ENCODE measurements at regions not wholly inside any gene's neighbourhood (a gene's known extent, or its start where the extent isn't known, plus 50 kb on each side); places are given as distances from the start of the nearest gene placed in this dataset.

DNA sequence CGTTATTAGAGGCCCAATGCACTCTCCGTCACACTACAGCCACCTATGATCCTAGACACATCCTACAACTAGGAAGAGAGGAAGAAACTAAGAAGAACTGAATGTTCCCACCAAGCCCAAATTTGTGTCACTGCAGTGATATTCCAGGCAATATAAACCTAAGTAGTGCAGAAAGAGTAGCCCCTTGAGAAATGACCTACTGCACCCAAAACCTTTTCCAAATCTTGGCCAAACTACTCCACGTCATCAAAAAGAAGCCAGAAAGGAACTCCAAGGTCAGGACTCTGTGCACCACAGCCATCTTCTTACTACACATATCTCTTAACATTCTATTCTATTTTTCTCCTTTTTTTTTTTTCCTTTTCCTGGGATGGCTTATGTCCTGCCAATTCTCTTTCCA lies 60.2 kb downstream of the ADAMTS1 start:
- DNase-seq: no peak

DNA sequence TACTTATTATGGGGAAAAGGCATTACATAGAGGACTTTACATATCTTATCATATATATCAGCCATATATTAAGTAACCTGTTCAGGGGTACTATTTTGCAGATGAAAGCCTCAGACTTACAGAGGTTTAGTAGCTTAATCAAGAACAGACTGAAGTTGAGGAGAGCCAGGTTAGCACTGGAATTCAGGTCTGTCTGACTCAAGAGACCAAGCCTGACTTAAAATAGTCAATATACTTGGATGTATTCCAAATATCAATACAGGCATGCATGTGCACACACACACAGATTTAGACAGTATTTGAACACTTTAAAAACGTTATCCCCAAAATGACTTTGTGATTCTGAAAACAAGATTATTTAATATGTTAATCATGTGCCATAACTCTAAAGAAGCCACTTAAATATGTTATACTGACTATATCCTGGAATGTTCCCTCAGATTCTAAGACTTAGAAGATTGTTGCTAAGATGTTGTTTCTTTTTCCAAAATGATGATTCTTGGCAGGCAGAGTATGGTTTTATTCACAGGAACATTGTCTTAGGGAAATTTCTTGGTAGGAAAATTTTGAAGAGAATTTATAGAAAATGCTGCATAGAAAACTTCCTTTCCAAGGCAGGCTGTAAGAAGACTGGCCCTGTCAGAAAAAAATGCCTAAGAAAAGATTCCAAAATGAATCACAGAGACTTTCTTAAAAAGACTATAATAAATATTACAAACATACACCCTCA lies 61.6 kb downstream of the ADAMTS1 start:
- no peak for DNase-seq

DNA sequence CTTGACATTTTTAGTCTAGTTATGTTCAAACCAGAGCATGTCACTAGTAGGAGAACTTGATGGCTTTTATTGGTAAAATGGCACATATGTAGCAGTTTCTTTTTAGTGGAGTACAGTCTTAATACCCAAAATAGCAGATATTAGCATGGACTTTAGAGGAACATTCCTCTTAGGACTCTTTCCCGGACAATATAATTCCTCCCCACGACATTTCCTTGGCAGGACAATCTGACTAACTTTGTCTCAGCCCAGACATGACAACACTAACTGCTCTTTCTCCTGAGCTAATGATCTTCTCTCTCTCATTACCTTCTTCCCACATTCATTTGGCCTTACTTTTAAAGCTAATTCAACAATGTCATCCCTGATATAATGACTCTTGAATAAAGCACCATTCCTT lies 62.5 kb downstream of the ADAMTS1 start:
- DNase-seq: no peak

DNA sequence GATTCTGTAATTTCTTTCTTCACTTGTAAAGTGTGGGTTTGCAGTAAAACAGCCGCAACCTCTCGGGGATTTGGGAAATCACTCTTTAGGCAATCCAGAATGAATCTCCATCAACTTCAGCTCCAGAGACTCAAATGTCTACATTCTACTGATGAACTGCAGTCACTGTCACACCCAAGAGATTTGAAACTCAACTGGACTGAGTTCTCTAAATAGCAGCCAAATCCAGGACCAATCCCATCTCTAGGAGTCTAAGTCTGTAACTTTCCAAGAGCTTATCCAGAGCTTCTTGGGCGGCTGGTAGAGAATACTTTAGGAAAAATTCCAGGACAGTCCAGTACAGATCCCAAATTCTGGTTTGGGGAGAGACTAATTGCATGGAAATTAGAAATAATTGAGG lies 62.9 kb downstream of the ADAMTS1 start:
- no peak for DNase-seq

DNA sequence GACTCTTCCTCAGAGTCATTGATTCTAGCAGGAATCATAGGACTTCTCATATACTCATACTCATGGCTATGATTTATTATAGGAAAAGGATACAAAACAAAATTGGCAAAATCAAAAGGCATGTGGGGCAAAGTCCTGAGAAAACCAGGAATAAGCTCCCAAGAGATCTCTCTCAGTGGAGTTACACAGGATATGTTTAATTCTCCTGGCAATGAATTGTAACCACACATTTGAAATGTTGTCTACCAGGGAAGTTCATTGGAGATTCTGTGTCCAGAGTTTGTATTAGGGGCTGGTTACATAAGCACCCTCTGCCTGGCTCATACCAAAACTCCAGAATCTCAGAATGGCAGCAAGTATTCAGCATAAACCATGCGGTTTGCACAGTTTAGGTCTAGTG lies 63.9 kb downstream of the ADAMTS1 start:
- no peak for DNase-seq

DNA sequence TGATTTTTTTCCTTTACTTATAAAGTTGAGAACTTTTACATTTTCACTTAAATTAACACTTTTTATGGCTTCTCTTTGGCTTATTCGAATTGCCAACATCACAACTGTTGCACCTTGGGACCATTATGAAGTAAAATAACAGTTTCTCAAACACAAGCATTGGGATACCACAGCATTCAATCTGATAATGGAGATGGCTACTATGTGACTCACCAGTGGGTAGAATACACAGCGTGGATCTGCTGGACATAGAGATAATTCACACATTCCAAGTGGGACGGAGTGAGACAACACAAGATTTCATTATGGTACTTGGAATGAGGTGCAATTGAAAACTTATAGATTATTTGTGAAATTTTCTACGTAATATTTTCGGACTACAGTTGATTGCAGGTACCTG lies 68.0 kb downstream of the ADAMTS1 start:
- DNase-seq: no peak

DNA sequence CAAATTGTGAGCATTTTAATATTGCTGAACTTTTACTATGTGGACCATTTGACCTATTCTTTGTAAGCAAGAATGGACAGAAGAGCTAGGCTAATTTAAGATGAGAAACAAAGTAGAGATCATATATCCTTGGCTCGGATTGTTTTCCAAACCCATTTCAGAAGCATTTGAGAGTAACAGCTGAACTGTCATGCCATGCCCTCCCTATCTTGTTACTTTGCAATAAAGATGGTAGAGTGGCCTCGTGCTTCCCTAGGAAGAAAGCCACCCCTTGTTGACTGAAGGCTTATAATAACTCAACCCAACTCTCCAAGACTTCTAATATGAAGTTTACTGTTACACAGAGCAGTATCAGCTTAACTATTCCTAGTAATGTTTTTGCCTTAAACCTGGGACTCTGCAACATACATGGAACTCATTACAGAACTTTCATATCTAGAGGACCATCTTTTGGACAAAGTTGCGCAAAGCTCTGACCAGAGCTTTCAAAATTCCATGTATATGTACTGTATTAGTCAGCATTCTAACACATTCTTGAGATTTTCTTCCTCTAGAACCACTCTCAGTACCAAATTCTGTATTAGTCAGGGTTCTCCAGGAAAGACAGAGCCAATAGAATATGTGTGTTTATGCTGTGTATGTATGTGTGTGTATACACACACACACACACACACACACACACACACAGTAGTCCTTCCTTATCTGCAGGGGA lies 68.7 kb downstream of the ADAMTS1 start:
- no peak for DNase-seq

DNA sequence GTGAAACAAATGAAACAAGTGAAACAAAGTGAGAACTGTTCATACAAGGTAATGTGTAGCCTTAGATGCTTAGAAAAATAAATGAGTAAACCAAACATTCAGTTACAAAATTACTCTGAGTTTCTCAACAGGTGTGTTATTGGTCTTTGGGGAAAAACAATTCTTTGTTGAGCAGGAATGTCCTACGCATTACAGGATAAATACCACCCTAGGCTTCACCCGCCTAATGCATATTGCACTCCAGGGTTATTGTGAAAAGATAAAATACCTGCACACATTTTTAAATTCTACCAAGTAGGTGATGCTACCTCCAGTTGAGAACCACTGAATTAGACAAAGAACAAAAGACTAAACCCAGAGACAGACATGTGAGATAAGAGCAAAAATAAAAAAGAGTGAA lies 72.2 kb downstream of the ADAMTS1 start:
- DNase-seq: no peak

DNA sequence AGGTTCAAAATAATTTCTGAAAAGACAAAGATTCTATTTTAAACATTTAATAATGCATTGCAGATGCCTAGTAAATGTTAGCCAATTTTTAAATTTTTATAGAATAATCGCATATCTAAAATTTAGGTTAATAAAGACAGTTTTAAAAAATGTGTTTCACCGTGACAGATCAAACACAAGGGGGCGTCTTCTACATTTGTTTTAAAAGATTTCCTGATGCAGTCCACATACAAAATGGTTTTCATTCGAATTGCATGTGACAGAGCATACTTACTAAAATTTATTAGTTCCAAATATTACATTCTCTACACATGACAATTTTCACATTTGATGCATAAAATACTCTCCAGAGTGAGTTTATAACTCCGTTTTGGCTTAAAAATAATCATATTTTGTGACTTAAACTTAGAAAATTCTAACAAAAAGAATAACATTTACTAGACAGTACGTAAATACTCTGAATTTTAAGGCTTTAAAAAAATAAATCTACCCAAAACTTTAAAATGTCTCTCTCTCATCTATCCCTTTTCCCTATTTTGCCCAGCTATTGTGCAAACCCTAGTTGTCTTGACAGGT lies 75.5 kb downstream of the ADAMTS1 start:
- peak in 3 of 4 experiments; percentile 22 to 40 (median 26) for DNase-seq

DNA sequence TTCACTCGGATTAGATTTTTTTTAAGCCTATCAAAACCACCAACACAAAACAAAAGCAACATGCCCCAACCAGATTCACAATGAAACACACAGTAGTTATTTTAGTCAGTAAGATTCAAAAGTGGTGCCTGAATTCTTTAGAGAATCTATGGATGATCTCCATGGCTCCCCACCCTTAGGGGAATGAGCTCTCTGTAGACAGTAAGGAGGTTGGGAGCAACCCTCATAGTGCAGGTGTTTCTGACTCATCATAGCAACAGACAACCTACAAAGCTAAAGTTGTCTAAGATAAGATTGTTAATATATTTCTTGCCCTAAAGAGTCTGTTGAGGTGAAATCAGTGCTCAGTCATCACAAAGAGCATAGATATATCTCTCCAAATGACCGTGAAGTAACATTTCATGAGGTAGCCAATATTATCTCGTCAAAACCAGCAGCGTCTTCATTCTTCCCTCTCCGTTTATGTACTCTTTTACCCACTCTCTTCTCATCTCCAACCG lies 78.3 kb downstream of the ADAMTS1 start:
- DNase-seq: no peak

DNA sequence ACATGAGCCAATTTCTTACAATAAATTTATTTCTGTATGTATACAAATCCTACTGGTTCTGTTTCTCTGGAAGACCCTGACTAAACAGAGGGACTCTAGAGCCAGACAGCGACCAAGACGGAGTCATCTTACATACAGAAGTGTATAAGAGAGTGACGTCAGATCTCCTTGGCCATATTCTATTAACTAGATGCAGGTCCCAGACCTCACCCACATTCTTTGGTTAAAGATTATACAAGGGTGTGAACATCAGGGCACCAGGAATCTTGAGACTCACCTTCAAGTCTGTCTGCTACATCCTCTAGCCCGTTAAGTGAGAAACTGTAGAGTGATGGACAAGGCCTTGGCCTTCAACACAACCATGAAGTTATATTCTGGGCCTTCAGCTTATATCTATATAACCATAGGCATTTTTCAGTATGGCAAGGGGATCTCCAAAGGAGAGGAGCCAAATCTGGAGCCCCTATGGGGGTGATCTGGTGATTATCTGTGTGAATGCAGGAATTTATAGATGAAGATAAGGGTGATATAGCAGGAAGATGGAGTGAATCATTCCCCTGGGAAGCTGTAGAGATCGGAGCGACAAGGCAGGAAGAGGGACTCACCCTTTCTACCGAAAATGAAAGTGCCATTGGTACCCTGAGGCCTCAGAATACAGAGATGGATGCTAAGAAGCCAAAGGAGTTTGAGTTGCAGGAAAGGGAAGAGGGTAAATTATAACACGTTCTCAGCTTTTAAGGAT lies 83.9 kb downstream of the ADAMTS1 start:
- no peak for DNase-seq

DNA sequence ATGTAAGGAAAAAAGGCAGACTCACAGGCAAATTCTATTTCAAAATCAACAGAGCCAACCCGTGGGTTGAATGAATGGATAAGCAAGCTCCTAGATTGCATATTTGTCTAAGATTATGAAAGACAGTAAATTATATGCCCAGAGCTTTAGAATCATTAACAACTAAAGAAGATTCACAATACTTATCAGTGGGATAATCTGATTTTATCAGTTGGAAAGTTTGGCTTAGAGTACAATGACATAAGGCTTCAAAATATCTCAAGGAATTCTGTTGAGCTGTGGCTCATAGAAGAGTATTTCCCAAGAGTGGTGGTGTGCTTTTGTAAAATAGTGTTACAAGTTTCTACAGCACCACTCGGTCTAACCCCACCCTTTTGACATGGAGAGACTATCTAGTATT lies 85.5 kb downstream of the ADAMTS1 start:
- no peak for DNase-seq

DNA sequence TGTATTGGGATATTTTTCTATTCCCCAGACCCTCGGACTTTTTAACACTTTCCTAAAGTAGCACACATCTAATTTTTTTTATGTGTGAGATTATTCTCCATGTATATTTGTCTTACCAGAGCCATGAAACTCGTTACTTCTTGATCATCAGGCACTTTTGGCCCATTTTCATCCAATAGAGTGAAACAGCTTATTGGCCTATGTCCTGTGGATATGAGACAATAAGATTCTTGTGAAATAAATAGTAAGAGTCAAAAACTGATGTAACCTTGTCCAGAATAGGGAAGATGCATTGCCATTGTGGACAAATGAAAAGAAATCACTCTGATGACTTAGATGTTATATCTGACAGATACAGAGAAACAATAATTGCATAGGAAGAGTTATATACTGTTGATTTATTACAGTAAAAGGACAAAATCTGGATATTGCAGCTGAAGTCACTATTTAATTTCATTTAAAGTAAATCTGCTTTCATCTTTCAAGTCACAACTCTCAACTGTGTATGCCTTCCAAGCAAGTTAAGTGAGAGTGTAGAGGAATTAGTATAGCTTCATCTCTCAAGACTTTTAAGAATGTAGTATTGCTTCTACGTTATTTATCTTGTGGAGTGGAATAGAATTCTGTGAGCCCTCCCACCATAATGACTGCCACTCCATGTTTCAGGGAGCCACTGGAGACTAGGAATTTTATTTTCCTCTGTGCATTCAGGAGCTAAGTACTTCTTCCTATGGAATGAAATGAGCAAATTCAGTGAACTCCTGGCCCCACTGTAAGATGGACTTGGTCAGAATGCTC lies 86.9 kb downstream of the ADAMTS1 start:
- DNase-seq: peak in 1 of 4 experiments; percentile 8

DNA sequence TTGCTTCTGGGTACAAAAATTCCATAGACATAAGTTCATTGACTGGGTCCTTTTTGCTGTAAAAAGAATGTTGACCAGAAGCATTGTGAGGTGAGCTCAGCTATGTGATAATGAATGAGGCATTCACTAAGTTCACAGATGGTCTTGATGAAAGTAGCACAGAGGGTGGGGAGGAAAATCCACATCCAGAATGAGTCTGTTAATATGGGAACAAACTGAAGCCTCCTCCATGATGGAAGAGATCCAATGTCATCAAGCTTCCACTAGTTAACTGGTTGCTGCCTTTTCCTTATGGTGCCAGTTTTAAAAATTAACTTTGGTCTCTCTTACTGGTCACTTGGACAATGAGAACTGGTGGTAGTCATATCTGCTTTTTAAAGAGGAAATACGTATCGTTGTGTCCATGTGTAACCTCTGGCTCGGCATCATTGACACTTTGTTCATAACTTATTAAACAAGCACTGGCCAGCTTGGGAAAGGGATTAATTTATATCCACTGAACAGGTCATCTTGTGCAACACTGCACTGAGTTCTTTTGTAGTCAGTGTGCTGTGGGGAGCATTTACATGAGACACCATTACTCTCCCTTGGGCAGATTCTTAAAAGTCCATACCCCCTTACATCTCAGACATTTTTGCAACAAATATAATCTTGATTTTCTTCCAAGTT lies 88.6 kb downstream of the ADAMTS1 start:
- DNase-seq: no peak

DNA sequence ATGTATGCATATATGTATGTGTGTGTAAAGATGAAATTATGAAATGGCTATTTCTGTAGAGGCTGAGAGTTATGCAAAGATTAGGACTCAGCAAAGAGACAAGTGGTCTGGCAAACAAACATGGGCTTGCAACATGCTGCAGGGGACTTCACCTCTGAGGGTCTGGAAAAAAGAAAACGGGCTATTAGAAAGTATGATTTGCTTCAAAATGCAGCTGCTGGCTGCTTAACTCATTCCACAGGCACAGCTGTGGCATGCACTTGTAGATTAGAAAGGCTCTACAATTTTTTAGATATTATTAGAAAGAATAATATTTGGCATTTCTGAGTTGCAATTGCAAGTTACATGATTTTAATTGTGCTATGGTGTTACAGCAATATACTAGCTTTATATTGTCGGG lies 90.4 kb downstream of the ADAMTS1 start:
- DNase-seq: no peak

DNA sequence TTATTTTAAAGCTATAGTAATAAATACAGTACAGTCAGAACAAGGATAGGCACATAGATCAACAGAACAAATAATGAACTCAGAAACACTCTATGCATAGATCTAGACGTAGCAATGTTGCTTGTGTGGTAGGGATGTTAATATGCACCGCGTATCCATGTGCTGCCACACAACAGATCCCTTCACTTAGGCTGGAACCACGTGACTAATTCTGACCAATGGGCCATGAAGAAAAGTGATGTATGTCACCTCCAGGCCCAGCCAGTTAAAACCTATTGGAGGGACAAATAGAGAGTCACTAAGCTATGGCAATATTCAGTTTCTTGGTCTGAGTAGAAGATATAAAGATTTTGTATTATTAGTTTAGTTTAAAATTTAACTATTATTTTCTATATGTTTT lies 91.4 kb downstream of the ADAMTS1 start:
- DNase-seq: no peak

DNA sequence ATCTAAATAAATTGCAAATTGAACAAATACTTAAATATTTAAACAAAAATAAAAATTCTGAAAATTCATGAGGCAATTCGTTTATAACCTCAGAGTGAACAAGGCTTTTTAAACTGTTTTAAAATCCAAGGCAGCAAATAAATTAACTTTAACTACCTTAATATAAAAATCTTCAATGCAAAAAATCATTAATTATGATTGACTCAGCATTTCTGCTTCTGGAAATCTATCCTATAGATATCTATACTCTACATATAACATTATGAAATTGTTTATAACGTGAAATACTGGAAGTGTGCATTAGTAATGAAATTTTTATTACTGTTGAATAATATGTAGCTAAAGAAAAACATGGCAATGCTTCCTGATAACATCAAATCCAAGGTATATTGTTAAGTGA lies 92.4 kb downstream of the ADAMTS1 start:
- DNase-seq: no peak

DNA sequence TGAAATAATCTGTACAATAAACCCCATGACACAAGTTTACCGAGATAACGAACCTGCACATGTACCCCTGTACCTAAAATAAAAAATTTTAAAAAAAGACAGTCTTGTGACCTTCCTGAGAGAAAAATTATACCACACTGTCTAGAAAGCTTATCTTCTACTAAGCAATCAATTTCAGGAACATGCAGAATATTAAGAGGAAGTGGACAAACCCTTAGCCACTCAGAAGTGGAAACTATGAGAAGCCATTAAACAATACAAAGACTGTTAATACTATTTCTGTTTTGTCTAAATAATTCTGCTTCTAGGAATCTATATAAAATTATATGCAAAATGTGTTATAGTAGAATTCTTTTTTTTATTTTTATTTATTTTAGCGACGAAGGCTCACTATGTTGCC lies 93.9 kb downstream of the ADAMTS1 start:
- DNase-seq: peak in 2 of 4 experiments; percentile 8 to 23

DNA sequence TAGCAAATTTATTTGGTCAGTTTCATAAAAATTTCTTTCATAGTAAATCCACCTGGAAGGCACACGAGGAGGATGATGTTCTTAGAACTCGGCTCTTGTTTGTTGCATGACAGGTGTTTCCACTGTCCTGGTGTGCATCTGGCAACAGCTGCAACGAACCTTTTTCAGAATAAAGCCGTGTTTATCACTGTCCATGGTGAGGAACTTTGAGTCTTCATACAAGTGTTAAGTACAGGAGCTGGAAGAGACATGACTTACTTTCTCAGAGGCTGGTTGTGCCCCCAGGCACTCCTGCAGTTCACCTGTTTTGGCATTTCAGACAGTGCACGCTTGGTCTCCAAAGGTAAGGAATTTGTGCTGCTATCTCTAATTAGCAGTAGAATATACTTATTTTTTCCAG lies 97.1 kb downstream of the ADAMTS1 start:
- no peak for DNase-seq

DNA sequence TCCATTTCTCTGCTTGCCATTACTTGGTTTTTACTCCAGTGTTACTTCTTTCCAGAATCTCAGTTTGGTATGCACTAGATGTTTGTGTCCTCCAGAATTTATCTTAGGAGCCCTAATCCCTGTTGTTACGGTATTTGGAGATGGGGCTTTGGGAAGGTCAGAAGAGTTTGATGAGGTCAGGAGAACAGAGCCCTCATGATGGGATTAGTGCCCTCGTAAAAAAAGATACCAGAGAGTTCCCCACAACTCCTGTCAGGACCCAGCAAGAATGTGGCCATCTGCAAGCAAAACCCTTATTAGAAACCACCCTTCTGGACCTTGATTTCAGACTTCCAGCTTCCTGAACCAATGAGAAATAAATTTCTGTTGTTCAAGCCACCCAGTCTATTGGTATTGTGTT lies 98.0 kb downstream of the ADAMTS1 start:
- no peak for DNase-seq

DNA sequence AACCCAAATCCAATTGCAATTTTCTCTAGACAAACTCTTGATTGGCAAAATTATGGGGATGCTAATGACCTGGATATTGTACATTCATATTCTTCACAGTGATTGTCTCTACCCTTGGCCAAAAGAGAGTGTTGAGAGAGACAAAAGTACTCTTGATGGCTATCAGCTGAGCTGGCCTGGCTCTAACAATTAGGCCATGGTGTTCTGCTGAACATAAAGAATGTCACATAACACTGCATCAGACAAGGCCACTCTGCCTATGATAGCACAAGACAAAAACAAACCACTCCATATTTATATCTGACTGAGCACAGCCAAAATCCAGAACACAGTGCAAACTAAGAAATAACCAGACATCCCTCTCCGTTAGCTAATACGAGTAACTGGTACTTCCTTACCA lies 101.7 kb downstream of the ADAMTS1 start:
- no peak for DNase-seq

DNA sequence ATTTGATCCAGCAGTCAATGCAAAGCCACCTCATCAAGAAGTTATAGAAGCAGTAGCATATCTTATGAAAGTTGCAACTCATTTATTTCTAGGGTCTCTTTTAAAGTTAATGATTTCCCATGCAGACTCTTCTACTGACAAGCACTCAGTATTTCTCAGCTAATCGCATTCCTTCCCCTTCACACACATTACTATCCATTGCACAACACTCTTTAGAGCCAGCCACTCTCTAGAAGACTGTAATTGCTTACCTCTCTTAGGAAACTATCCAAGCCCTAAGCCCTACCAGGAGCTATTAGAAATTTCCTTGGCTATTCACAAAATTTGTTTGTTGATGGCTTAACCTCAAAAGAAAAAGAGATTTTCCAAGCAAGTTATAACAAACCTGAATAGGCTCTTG lies 106.0 kb downstream of the ADAMTS1 start:
- DNase-seq: no peak
